ENCODE measurements at regions not wholly inside any gene's neighbourhood (a gene's known extent, or its start where the extent isn't known, plus 50 kb on each side); places are given as distances from the start of the nearest gene placed in this dataset.

- TF ChIP-seq MYC (IDR thresholded peaks at IDR 0.05; ENCODE audit: low read depth, low read length) (no peak), POLR2A (IDR thresholded peaks at IDR 0.05; ENCODE audit: extremely low read depth, insufficient read length) (no peak), MAX (IDR thresholded peaks at IDR 0.05; ENCODE audit: low read depth, low read length) (no peak), CTCF (IDR thresholded peaks at IDR 0.05; ENCODE audit: low read depth, low read length) (no peak)
- no peak overlapping the region for H3K4me3 ChIP-seq (ENCODE audit: low read depth, low read length)
- DNase-seq (ENCODE audit: low read depth): no peak
Observed at GRCh38 chrX:82816001-82816400, 692.1 kb upstream of the POU3F4 start.

- DNase-seq (ENCODE audit: low read depth): no peak
- no peak overlapping the region for H3K4me3 ChIP-seq (ENCODE audit: low read depth, low read length)
- TF ChIP-seq MAX (IDR thresholded peaks at IDR 0.05; ENCODE audit: low read depth, low read length) (no peak), POLR2A (IDR thresholded peaks at IDR 0.05; ENCODE audit: extremely low read depth, insufficient read length) (no peak), CTCF (IDR thresholded peaks at IDR 0.05; ENCODE audit: low read depth, low read length) (no peak), MYC (IDR thresholded peaks at IDR 0.05; ENCODE audit: low read depth, low read length) (no peak)
Observed at GRCh38 chrX:82816562-82816961, 691.5 kb upstream of the POU3F4 start.

- DNase-seq (ENCODE audit: low read depth): no peak
- H3K4me3 ChIP-seq (ENCODE audit: low read depth, low read length): no peak overlapping the region
- no peak for TF ChIP-seq MAX (IDR thresholded peaks at IDR 0.05; ENCODE audit: low read depth, low read length)
- no peak for TF ChIP-seq CTCF (IDR thresholded peaks at IDR 0.05; ENCODE audit: low read depth, low read length)
- TF ChIP-seq MYC (IDR thresholded peaks at IDR 0.05; ENCODE audit: low read depth, low read length): no peak
- TF ChIP-seq POLR2A (IDR thresholded peaks at IDR 0.05; ENCODE audit: extremely low read depth, insufficient read length): no peak
Observed at GRCh38 chrX:82842286-82842685, 665.8 kb upstream of the POU3F4 start.

- no peak for TF ChIP-seq MYC (IDR thresholded peaks at IDR 0.05; ENCODE audit: low read depth, low read length)
- TF ChIP-seq CTCF (IDR thresholded peaks at IDR 0.05; ENCODE audit: low read depth, low read length): no peak
- TF ChIP-seq POLR2A (IDR thresholded peaks at IDR 0.05; ENCODE audit: extremely low read depth, insufficient read length): no peak
- no peak for TF ChIP-seq MAX (IDR thresholded peaks at IDR 0.05; ENCODE audit: low read depth, low read length)
- H3K4me3 ChIP-seq (ENCODE audit: low read depth, low read length): no peak overlapping the region
- DNase-seq (ENCODE audit: low read depth): no peak
Observed at GRCh38 chrX:82848111-82848510, 660.0 kb upstream of the POU3F4 start.
